Naive thymus-derived CD4-positive, alpha-beta T cell (primary cell): ENCODE measurements at regions not wholly inside any gene's neighbourhood (a gene's known extent, or its start where the extent isn't known, plus 50 kb on each side); places are given as distances from the start of the nearest gene placed in this dataset.

ENCODE experiments used
- ATAC-seq: fragments of 150-1000 bp; cut with Tn5 transposase; 2 replicates; pipeline ENCODE4 v1.10.0; 2021; ENCODE audit warnings: mild to moderate bottlenecking, moderate library complexity
- CTCF ChIA-PET: fragments of 350-600 bp; sonication (Branson Sonifier 250); formaldehyde crosslinking; loops from one replicate; lab custom pipeline; 2021; ENCODE audit warnings: antibody characterized with exemption; lab: Charles Lee
- POLR2A ChIA-PET: fragments of 350-600 bp; sonication (Branson Sonifier 250); formaldehyde crosslinking; loops from one replicate; lab custom pipeline; 2021; ENCODE audit warnings: antibody characterized with exemption, inconsistent platforms; lab: Charles Lee
- DNase-seq, 9 donors: peaks; one replicate each; pipeline versions ENCODE4 v3.0.0 to v3.0.0-alpha.2; 2020 to 2022; ENCODE audit warnings: mixed read lengths in 1 of 9
- H3K27ac ChIP-seq: one replicate; pipeline ENCODE4 v1.7.0; 2013; ENCODE audit warnings: mild to moderate bottlenecking, low read depth, low read length, moderate library complexity
- H3K27me3 ChIP-seq, 2 donors: one replicate each; pipeline ENCODE4 v1.7.0; 2013; ENCODE audit warnings: low read length in 2 of 2, mild to moderate bottlenecking in 2 of 2, moderate library complexity in 2 of 2; ENCODE audit not compliant: control insufficient read depth in 2 of 2, insufficient read depth in 2 of 2
- H3K36me3 ChIP-seq, 3 experiments: 1 replicate in 2 of 3; 2 replicates in 1 of 3; pipeline ENCODE4 v1.7.0; 2013; ENCODE audit warnings: low read length in 3 of 3, mild to moderate bottlenecking in 3 of 3, moderate library complexity in 1 of 3; ENCODE audit not compliant: insufficient read depth in 3 of 3, control insufficient read depth in 2 of 3
- H3K4me1 ChIP-seq, 2 donors: one replicate each; pipeline ENCODE4 v1.7.0; 2013; ENCODE audit warnings: low read length in 2 of 2, mild to moderate bottlenecking in 2 of 2, moderate library complexity in 1 of 2; ENCODE audit not compliant: control insufficient read depth in 2 of 2, insufficient read depth in 2 of 2
- H3K4me3 ChIP-seq: 2 replicates; pipeline ENCODE4 v1.7.0; 2013; ENCODE audit warnings: mild to moderate bottlenecking, low read length
- H3K9me3 ChIP-seq, 3 experiments: 1 replicate in 2 of 3; 2 replicates in 1 of 3; pipeline ENCODE4 v1.7.0; 2013; ENCODE audit warnings: low read length in 3 of 3; ENCODE audit not compliant: control insufficient read depth in 2 of 3
- H3K27ac Mint-ChIP-seq, 9 donors: one replicate each; pipeline ENCODE4 v1.8.0; 2020 to 2022; ENCODE audit warnings: mixed read lengths in 9 of 9, mild to moderate bottlenecking in 8 of 9, moderate library complexity in 5 of 9, inconsistent platforms in 2 of 9
- H3K27me3 Mint-ChIP-seq, 5 donors: one replicate each; pipeline ENCODE4 v1.8.0; 2021 to 2022; ENCODE audit warnings: mixed read lengths in 5 of 5, mild to moderate bottlenecking in 1 of 5
- H3K36me3 Mint-ChIP-seq, 5 donors: one replicate each; pipeline ENCODE4 v1.8.0; 2020 to 2022; ENCODE audit warnings: mixed read lengths in 5 of 5, mild to moderate bottlenecking in 3 of 5, inconsistent platforms in 1 of 5
- H3K4me1 Mint-ChIP-seq, 7 donors: one replicate each; pipeline ENCODE4 v1.8.0; 2020 to 2022; ENCODE audit warnings: mixed read lengths in 7 of 7, mild to moderate bottlenecking in 3 of 7, inconsistent platforms in 1 of 7
- H3K4me3 Mint-ChIP-seq, 10 donors: one replicate each; pipeline ENCODE4 v1.8.0; 2020 to 2022; ENCODE audit warnings: mild to moderate bottlenecking in 10 of 10, mixed read lengths in 10 of 10, moderate library complexity in 6 of 10, inconsistent platforms in 2 of 10
- H3K9me3 Mint-ChIP-seq, 11 donors: one replicate each; pipeline ENCODE4 v1.8.0; 2020 to 2022; ENCODE audit warnings: mixed read lengths in 11 of 11, mild to moderate bottlenecking in 4 of 11, inconsistent platforms in 1 of 11, moderate library complexity in 1 of 11
- intact Hi-C, 2 donors: fragments of 100-400 bp; cut with micrococcal nuclease; formaldehyde crosslinking; loops; one replicate each; pipeline ENCODE4 v1.15.1; 2023

GRCh38 chr1:55416164-55416842 is 201.1 kb upstream of the USP24 start:
- H3K4me3 Mint-ChIP-seq: no peak overlapping the region
- DNase-seq: no peak
- H3K27ac Mint-ChIP-seq: no peak overlapping the region
- no peaks in the 10 kb centered on the region for H3K4me1 ChIP-seq
- no peaks in the 10 kb centered on the region for H3K9me3 ChIP-seq
- no peaks in the 10 kb centered on the region for H3K27me3 ChIP-seq
- POLR2A ChIA-PET: no interaction called here
- peaks cover 4 to 37% (median 24%) of the 10 kb centered on the region in 5 donors for H3K27me3 Mint-ChIP-seq
- no peak overlapping the region for H3K4me3 ChIP-seq
- H3K36me3 ChIP-seq: no peaks in the 10 kb centered on the region
- no peak for ATAC-seq
- CTCF ChIA-PET: no interaction called here
- intact Hi-C loops: no loop called here
- H3K9me3 Mint-ChIP-seq: peaks cover 0 to 9% (median under 1%) of the 10 kb centered on the region in 11 donors
- H3K4me1 Mint-ChIP-seq: no peaks in the 10 kb centered on the region
- H3K36me3 Mint-ChIP-seq: peaks cover 0 to under 1% (median 0%) of the 10 kb centered on the region in 5 donors
- H3K27ac ChIP-seq: no peak overlapping the region

GRCh38 chr1:55413286-55413685 is 198.1 kb upstream of the USP24 start:
- ChIA-PET POLR2A (no interaction called here), CTCF (no interaction called here)
- no peaks in the 10 kb centered on the region for H3K36me3 ChIP-seq
- H3K4me3 Mint-ChIP-seq: no peak overlapping the region
- no peak overlapping the region for H3K27ac Mint-ChIP-seq
- intact Hi-C loops: no loop called here
- no peak overlapping the region for H3K27ac ChIP-seq
- H3K4me3 ChIP-seq: no peak overlapping the region
- peaks cover 0 to 18% (median 0%) of the 10 kb centered on the region in 11 donors for H3K9me3 Mint-ChIP-seq
- DNase-seq: no peak
- H3K27me3 Mint-ChIP-seq: peaks cover 14 to 42% (median 28%) of the 10 kb centered on the region in 5 donors
- no peaks in the 10 kb centered on the region for H3K4me1 ChIP-seq
- H3K36me3 Mint-ChIP-seq: no peaks in the 10 kb centered on the region
- no peak for ATAC-seq
- no peaks in the 10 kb centered on the region for H3K27me3 ChIP-seq
- H3K4me1 Mint-ChIP-seq: no peaks in the 10 kb centered on the region
- H3K9me3 ChIP-seq: no peaks in the 10 kb centered on the region

DNA sequence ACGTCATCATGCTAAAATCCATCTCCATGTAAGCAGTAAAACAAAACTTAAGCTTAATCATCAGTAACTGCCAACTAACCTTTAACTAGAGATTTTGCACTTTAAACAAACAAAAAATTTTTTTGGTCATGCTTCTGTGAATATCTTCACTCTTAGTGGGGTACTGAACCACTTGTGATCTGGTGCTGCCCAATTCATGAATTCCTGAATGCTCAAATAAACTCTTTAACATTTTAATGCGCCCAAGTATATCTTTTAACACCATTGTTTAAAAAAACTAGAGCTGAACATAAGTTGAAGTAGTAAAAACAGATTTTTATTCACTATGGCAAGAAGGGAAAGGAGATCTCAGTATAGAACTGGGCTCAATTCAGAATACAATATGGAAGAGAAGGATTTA is 196.9 kb upstream of the USP24 start:
- H3K36me3 Mint-ChIP-seq: no peaks in the 10 kb centered on the region

GRCh38 chr1:55402671-55403464 is 187.7 kb upstream of the USP24 start:
- Histone ChIP-seq H3K4me1 (no peaks in the 10 kb centered on the region), H3K27ac (no peak overlapping the region), H3K4me3 (no peak overlapping the region), H3K36me3 (no peaks in the 10 kb centered on the region), H3K9me3 (no peaks in the 10 kb centered on the region), H3K27me3 (no peaks in the 10 kb centered on the region)
- Mint-ChIP-seq H3K27ac (no peak overlapping the region), H3K4me1 (no peaks in the 10 kb centered on the region), H3K27me3 (peaks cover 2 to 56% (median 33%) of the 10 kb centered on the region in 5 donors), H3K9me3 (peaks cover 0 to 8% (median 0%) of the 10 kb centered on the region in 11 donors), H3K4me3 (no peak overlapping the region), H3K36me3 (no peaks in the 10 kb centered on the region)
- DNase-seq: no peak
- ChIA-PET POLR2A (no interaction called here), CTCF (no interaction called here)
- no peak for ATAC-seq
- intact Hi-C loops: no loop called here

More for the DNA sequence above, 196.9 kb upstream of the USP24 start:
- no peaks in the 10 kb centered on the region for H3K9me3 ChIP-seq
- Mint-ChIP-seq H3K4me1 (no peaks in the 10 kb centered on the region), H3K4me3 (no peak overlapping the region), H3K9me3 (peaks cover 0 to 18% (median 0%) of the 10 kb centered on the region in 11 donors), H3K27ac (no peak overlapping the region), H3K27me3 (peaks cover 14 to 31% (median 23%) of the 10 kb centered on the region in 5 donors)
- no peak overlapping the region for H3K4me3 ChIP-seq
- H3K27ac ChIP-seq: no peak overlapping the region
- H3K36me3 ChIP-seq: no peaks in the 10 kb centered on the region
- ATAC-seq (no peak), DNase-seq (no peak)
- intact Hi-C loops: no loop called here
- no peaks in the 10 kb centered on the region for H3K27me3 ChIP-seq
- ChIA-PET CTCF (no interaction called here), POLR2A (no interaction called here)
- no peaks in the 10 kb centered on the region for H3K4me1 ChIP-seq

DNA sequence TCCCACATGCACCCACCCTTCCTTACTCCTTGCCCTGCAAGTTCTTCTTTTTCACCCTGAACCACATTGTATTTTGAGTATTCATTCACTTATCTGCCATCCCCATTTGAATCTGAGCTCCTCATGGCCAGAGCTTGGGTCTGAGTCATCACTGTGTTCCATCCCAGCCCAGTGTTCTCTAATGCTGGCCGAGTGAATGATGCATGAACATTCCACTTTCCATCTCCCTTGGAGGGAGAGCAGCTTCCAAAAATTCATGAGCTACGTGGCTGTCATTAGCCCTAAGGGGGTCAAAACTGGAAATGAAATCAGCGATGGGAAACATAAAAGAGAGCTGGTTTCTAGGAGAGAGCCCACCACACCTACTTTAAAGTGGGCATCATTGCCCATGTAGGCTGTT is 187.0 kb upstream of the USP24 start:
- Histone ChIP-seq H3K4me3 (no peak overlapping the region), H3K27ac (no peak overlapping the region), H3K36me3 (no peaks in the 10 kb centered on the region), H3K9me3 (no peaks in the 10 kb centered on the region), H3K4me1 (no peaks in the 10 kb centered on the region), H3K27me3 (no peaks in the 10 kb centered on the region)
- Mint-ChIP-seq H3K4me1 (no peaks in the 10 kb centered on the region), H3K27ac (no peak overlapping the region), H3K27me3 (peaks cover 2 to 63% (median 39%) of the 10 kb centered on the region in 5 donors), H3K36me3 (no peaks in the 10 kb centered on the region), H3K4me3 (no peak overlapping the region), H3K9me3 (peaks cover 0 to 8% (median 2%) of the 10 kb centered on the region in 11 donors)
- no peak for ATAC-seq
- no peak for DNase-seq
- intact Hi-C loops: no loop called here
- POLR2A ChIA-PET: no interaction called here
- CTCF ChIA-PET: no interaction called here

- no peak for ATAC-seq
- ChIA-PET CTCF (no interaction called here), POLR2A (no interaction called here)
- H3K27ac ChIP-seq: no peak overlapping the region
- H3K4me3 ChIP-seq: no peak overlapping the region
- no peak for DNase-seq
- H3K36me3 Mint-ChIP-seq: no peaks in the 10 kb centered on the region
- H3K9me3 ChIP-seq: no peaks in the 10 kb centered on the region
- peaks cover 4 to 59% (median 42%) of the 10 kb centered on the region in 5 donors for H3K27me3 Mint-ChIP-seq
- intact Hi-C loops: no loop called here
- H3K4me1 Mint-ChIP-seq: no peaks in the 10 kb centered on the region
- no peaks in the 10 kb centered on the region for H3K4me1 ChIP-seq
- no peak overlapping the region for H3K4me3 Mint-ChIP-seq
- H3K27ac Mint-ChIP-seq: no peak overlapping the region
- H3K36me3 ChIP-seq: no peaks in the 10 kb centered on the region
- H3K9me3 Mint-ChIP-seq: peaks cover 0 to 6% (median 2%) of the 10 kb centered on the region in 11 donors
- H3K27me3 ChIP-seq: no peaks in the 10 kb centered on the region
These were observed 185.3 kb upstream of the USP24 start for GRCh38 chr1:55400508-55400907.
